CD14-positive monocyte (primary cell): ENCODE measurements at regions not wholly inside any gene's neighbourhood (a gene's known extent, or its start where the extent isn't known, plus 50 kb on each side); places are given as distances from the start of the nearest gene placed in this dataset.

Experiments used
- DNase-seq, 3 donors: peaks; one replicate each; pipeline ENCODE4 v3.0.0-alpha.2; 2011 to 2022
- H2AFZ ChIP-seq: 2 replicates; pipeline ENCODE4 v1.6.0; 2012; ENCODE audit warnings: mild to moderate bottlenecking, low read depth, low read length, inconsistent platforms; ENCODE audit not compliant: insufficient read depth, poor library complexity, severe bottlenecking
- H3K27ac ChIP-seq, 2 donors: 1 replicate in 1 of 2; 2 replicates in 1 of 2; pipeline ENCODE4 v1.5.1; 2012 to 2013; ENCODE audit warnings: low read length in 2 of 2, control low read depth in 1 of 2, inconsistent platforms in 1 of 2, low read depth in 1 of 2, mild to moderate bottlenecking in 1 of 2
- H3K27me3 ChIP-seq, 2 donors: one replicate each; pipeline versions ENCODE4 v1.6.0 to v1.6.1; 2011 to 2013; ENCODE audit warnings: low read length in 2 of 2; ENCODE audit not compliant: control insufficient read depth in 2 of 2, insufficient read depth in 2 of 2
- H3K36me3 ChIP-seq, 2 donors: replicated peaks in 1 of 2; 1 replicate in 1 of 2; 2 replicates in 1 of 2; pipeline versions ENCODE4 v1.5.1 to v1.6.1; 2012 to 2013; ENCODE audit warnings: low read length in 2 of 2, control low read depth in 1 of 2, inconsistent platforms in 1 of 2, mild to moderate bottlenecking in 1 of 2; ENCODE audit not compliant: insufficient read depth in 2 of 2, control insufficient read depth in 1 of 2
- H3K4me1 ChIP-seq, 2 donors: 1 replicate in 1 of 2; 2 replicates in 1 of 2; pipeline versions ENCODE4 v1.5.1 to v1.6.1; 2012 to 2013; ENCODE audit warnings: low read length in 2 of 2, control low read depth in 1 of 2, inconsistent platforms in 1 of 2, mild to moderate bottlenecking in 1 of 2, moderate library complexity in 1 of 2; ENCODE audit not compliant: insufficient read depth in 2 of 2, control insufficient read depth in 1 of 2
- H3K4me2 ChIP-seq: replicated peaks from 2 replicates; pipeline ENCODE3; 2012; ENCODE audit warnings: low read length, moderate library complexity, mild to moderate bottlenecking; ENCODE audit not compliant: poor library complexity, severe bottlenecking; ENCODE audit errors: extremely low read depth
- H3K4me3 ChIP-seq, 3 experiments: fragments of 200-600 bp in 1 of 3; sonication (generic) in 1 of 3; replicated peaks in 1 of 3; 1 replicate in 2 of 3; 2 replicates in 1 of 3; pipeline ENCODE4 v1.5.1; 2011 to 2013; ENCODE audit warnings: low read length in 3 of 3, mild to moderate bottlenecking in 3 of 3, control low read depth in 2 of 3, low read depth in 2 of 3, inconsistent platforms in 1 of 3, moderate library complexity in 1 of 3
- H3K79me2 ChIP-seq: 2 replicates; pipeline ENCODE4 v1.6.0; 2012; ENCODE audit warnings: mild to moderate bottlenecking, control low read depth, inconsistent platforms, low read length, moderate library complexity; ENCODE audit not compliant: insufficient read depth
- H3K9ac ChIP-seq: 2 replicates; pipeline ENCODE4 v1.6.0; 2017; ENCODE audit warnings: low read length, mild to moderate bottlenecking; ENCODE audit not compliant: insufficient read depth, poor library complexity, severe bottlenecking
- H3K9me3 ChIP-seq, 2 donors: replicated peaks in 1 of 2; 1 replicate in 1 of 2; 2 replicates in 1 of 2; pipeline versions ENCODE4 v1.5.1 to v1.6.1; 2012 to 2013; ENCODE audit warnings: low read length in 2 of 2, control low read depth in 1 of 2; ENCODE audit not compliant: control insufficient read depth in 1 of 2, insufficient read depth in 1 of 2
- H4K20me1 ChIP-seq: 2 replicates; pipeline ENCODE4 v1.6.0; 2012; ENCODE audit warnings: mild to moderate bottlenecking, low read length, control low read depth, moderate library complexity; ENCODE audit not compliant: insufficient read depth
- H3K27ac Mint-ChIP-seq, 7 donors: one replicate each; pipeline ENCODE4 v1.8.0; 2020; ENCODE audit warnings: mild to moderate bottlenecking in 7 of 7, mixed read lengths in 7 of 7, moderate library complexity in 6 of 7, inconsistent platforms in 2 of 7
- H3K27me3 Mint-ChIP-seq, 3 donors: one replicate each; pipeline ENCODE4 v1.8.0; 2021 to 2022; ENCODE audit warnings: low read depth in 3 of 3, mild to moderate bottlenecking in 3 of 3, mixed read lengths in 3 of 3, moderate library complexity in 3 of 3, inconsistent platforms in 1 of 3
- H3K36me3 Mint-ChIP-seq, 2 donors: one replicate each; pipeline ENCODE4 v1.8.0; 2020; ENCODE audit warnings: mixed read lengths in 2 of 2, inconsistent platforms in 1 of 2, mild to moderate bottlenecking in 1 of 2
- H3K4me1 Mint-ChIP-seq: one replicate; pipeline ENCODE4 v1.8.0; 2020; ENCODE audit warnings: mild to moderate bottlenecking, mixed read lengths
- H3K4me3 Mint-ChIP-seq, 2 donors: one replicate each; pipeline ENCODE4 v1.8.0; 2020; ENCODE audit warnings: mild to moderate bottlenecking in 2 of 2, mixed read lengths in 2 of 2, moderate library complexity in 1 of 2
- H3K9me3 Mint-ChIP-seq, 7 donors: one replicate each; pipeline ENCODE4 v1.8.0; 2020 to 2022; ENCODE audit warnings: mixed read lengths in 7 of 7, mild to moderate bottlenecking in 6 of 7, moderate library complexity in 6 of 7, inconsistent platforms in 2 of 7
- CTCF ChIP-seq: fragments of 200-600 bp; IDR thresholded peaks from one replicate; pipeline ENCODE4 v1.8.0; 2022; ENCODE audit warnings: antibody characterized with exemption, mild to moderate bottlenecking
- WGBS: methylation state at CpG from one replicate; pipeline ENCODE4 v1.1.5; 2013; ENCODE audit warnings: missing lambda C conversion rate; ENCODE audit not compliant: insufficient coverage; 5-methylcytosine and 5-hydroxymethylcytosine counted together
- intact Hi-C, 2 donors: fragments of 100-400 bp; cut with micrococcal nuclease; formaldehyde crosslinking; loops; one replicate each; pipeline versions ENCODE4 v1.15.0 to v1.15.1; 2023

- Mint-ChIP-seq H3K9me3 (peaks cover 0 to 2% (median 0%) of the 10 kb centered on the region in 7 donors), H3K36me3 (no peaks in the 10 kb centered on the region), H3K4me3 (no peak overlapping the region), H3K4me1 (peaks cover 2% of the 10 kb centered on the region), H3K27ac (no peak overlapping the region), H3K27me3 (no peaks in the 10 kb centered on the region)
- Histone ChIP-seq H3K27me3 (no peaks in the 10 kb centered on the region), H3K27ac (no peak overlapping the region), H2AFZ (no peak overlapping the region), H3K4me3 (no peak overlapping the region), H3K36me3 (no peaks in the 10 kb centered on the region), H3K4me2 (no peak overlapping the region), H3K9ac (no peak overlapping the region), H4K20me1 (no peaks in the 10 kb centered on the region), H3K79me2 (no peaks in the 10 kb centered on the region), H3K9me3 (no peaks in the 10 kb centered on the region), H3K4me1 (no peaks in the 10 kb centered on the region)
- intact Hi-C loops: no loop called here
- TF ChIP-seq CTCF: no peak
- no peak for DNase-seq
- WGBS: 92% methylated on average over 2 of the region's 6 CpGs
Observed at GRCh38 chr10:61588770-61589211, 73.9 kb upstream of the CABCOCO1 start.

GRCh38 chr10:61586829-61587228 is 75.9 kb upstream of the CABCOCO1 start:
- H3K9me3 ChIP-seq: no peaks in the 10 kb centered on the region
- peaks cover 0 to 2% (median 0%) of the 10 kb centered on the region in 7 donors for H3K9me3 Mint-ChIP-seq
- WGBS: 100% methylated on average over 1 of the region's 1 CpG
- no peak overlapping the region for H3K4me3 Mint-ChIP-seq
- no peak overlapping the region for H3K27ac Mint-ChIP-seq
- no peak overlapping the region for H2AFZ ChIP-seq
- H3K27me3 ChIP-seq: no peaks in the 10 kb centered on the region
- intact Hi-C loops: no loop called here
- no peak for DNase-seq
- no peaks in the 10 kb centered on the region for H3K27me3 Mint-ChIP-seq
- peaks cover 2% of the 10 kb centered on the region for H3K4me1 Mint-ChIP-seq
- TF ChIP-seq CTCF: no peak
- H3K36me3 ChIP-seq: no peaks in the 10 kb centered on the region
- H3K36me3 Mint-ChIP-seq: no peaks in the 10 kb centered on the region
- no peak overlapping the region for H3K27ac ChIP-seq
- no peak overlapping the region for H3K4me2 ChIP-seq
- H3K9ac ChIP-seq: no peak overlapping the region
- no peaks in the 10 kb centered on the region for H4K20me1 ChIP-seq
- H3K4me3 ChIP-seq: no peak overlapping the region
- no peaks in the 10 kb centered on the region for H3K79me2 ChIP-seq
- no peaks in the 10 kb centered on the region for H3K4me1 ChIP-seq
